ENCODE measurements at regions not wholly inside any gene's neighbourhood (a gene's known extent, or its start where the extent isn't known, plus 50 kb on each side); places are given as distances from the start of the nearest gene placed in this dataset.
"Not testable (repeated sequence)": the region's sequence is repeated elsewhere in the genome, so short reads cannot be mapped to it uniquely, and the experiment has no call there.

DNA sequence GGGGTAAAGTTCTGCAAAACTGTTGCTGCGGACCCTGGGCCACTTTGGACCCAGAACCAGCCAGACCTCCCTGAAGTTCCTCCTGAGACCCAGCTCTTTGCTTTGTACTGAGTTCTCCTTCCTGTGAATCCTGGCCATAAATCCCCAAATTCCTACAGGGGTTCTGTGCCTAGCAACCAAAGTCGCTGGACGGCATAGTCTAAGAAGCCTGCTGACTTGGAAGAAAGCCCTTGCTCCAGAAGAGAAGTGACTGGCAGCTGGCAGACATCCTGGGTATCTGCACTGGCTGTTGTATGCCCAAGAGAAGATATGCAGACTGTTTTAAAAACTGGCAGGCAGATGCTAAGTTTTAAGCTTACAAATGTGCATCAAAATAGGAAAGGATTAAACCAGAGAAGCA lies 99.9 kb upstream of the SLC24A4 start:
- Histone ChIP-seq H3K27ac (ENCODE audit: low read depth in 1 of 2, low read length in 1 of 2) (no peak overlapping the region), H3K9me3 (ENCODE audit: control insufficient read depth in 2 of 2, insufficient read depth in 1 of 2, low read length in 1 of 2) (no peaks in the 10 kb centered on the region), H3K27me3 (ENCODE audit: control insufficient read depth in 2 of 2, insufficient read depth in 1 of 2, low read length in 1 of 2) (peaks cover 0 to 3% of the 10 kb centered on the region in 2 donors), H3K4me3 (ENCODE audit: low read length in 2 of 2) (no peak overlapping the region), H3K4me1 (ENCODE audit: control insufficient read depth in 2 of 2, insufficient read depth in 2 of 2, low read length in 2 of 2) (no peaks in the 10 kb centered on the region), H3K36me3 (ENCODE audit: control insufficient read depth in 2 of 2, insufficient read depth in 2 of 2, low read length in 1 of 2) (no peaks in the 10 kb centered on the region)
- WGBS, result 72% methylated on average over 3 of the region's 3 CpGs
- no peak for DNase-seq (ENCODE audit: low read depth in 6 of 9, low spot score in 9 of 9)

DNA sequence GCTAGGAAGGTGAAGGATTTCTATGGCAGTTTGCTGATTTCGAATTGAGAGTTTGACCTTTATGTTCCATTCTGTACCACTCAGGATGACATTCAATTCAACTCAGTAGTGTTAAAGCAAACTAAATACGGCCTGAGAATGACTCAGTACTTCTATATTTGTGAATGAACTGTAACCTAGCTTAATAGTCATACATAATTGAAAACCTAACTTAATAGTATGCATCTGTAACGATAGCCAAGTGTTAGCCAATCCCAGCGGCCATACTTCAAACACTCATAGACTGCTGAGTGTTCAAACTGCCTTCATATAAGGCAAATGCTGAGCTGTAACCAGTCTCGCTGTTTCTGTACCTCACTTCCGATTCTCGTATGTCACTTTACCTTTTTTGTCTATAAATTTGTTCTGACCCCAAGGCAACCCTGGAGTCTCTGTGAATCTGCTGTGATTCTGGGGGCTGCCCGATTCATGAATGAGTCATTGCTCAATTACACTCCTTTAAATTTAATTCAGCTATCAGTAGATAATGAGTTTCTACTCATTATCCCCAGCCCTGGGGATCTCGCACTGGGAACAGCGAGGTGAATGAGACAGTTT lies 98.5 kb upstream of the SLC24A4 start:
- Histone ChIP-seq H3K4me3 (ENCODE audit: low read length in 2 of 2) (no peak overlapping the region), H3K9me3 (ENCODE audit: control insufficient read depth in 2 of 2, insufficient read depth in 1 of 2, low read length in 1 of 2) (no peaks in the 10 kb centered on the region), H3K27me3 (ENCODE audit: control insufficient read depth in 2 of 2, insufficient read depth in 1 of 2, low read length in 1 of 2) (peaks cover 0 to 3% of the 10 kb centered on the region in 2 donors), H3K36me3 (ENCODE audit: control insufficient read depth in 2 of 2, insufficient read depth in 2 of 2, low read length in 1 of 2) (no peaks in the 10 kb centered on the region), H3K4me1 (ENCODE audit: control insufficient read depth in 2 of 2, insufficient read depth in 2 of 2, low read length in 2 of 2) (no peaks in the 10 kb centered on the region), H3K27ac (ENCODE audit: low read depth in 1 of 2, low read length in 1 of 2) (no peak overlapping the region)
- WGBS, result 84% methylated on average over 10 of the region's 10 CpGs
- DNase-seq (ENCODE audit: low read depth in 6 of 9, low spot score in 9 of 9), result no peak

DNA sequence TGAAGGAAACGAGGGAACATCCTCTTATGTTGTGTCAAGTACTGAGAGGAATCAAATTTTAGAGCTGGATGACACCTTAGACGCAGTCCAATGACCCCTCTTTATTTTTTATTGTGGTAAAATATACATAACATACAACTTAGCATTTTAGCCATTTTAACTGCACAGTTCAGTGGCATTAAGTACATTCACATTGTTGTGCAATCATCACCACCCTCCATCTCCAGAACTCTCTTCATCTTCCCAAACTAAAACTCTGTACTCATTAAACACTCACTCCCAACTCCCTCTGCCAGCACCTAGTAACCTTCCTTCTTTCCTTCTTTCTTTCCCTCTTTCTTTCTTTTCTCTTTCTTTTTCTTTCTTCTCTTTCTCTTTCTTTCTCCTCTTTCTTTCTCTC lies 97.2 kb upstream of the SLC24A4 start:
- H3K27me3 ChIP-seq (ENCODE audit: control insufficient read depth in 2 of 2, insufficient read depth in 1 of 2, low read length in 1 of 2), result peaks cover 0 to 3% of the 10 kb centered on the region in 2 donors
- H3K36me3 ChIP-seq (ENCODE audit: control insufficient read depth in 2 of 2, insufficient read depth in 2 of 2, low read length in 1 of 2), result no peaks in the 10 kb centered on the region
- no peak overlapping the region for H3K4me3 ChIP-seq (ENCODE audit: low read length in 2 of 2)
- DNase-seq (ENCODE audit: low read depth in 6 of 9, low spot score in 9 of 9), result no peak
- WGBS, result 80% methylated on average over 2 of the region's 2 CpGs
- no peaks in the 10 kb centered on the region for H3K9me3 ChIP-seq (ENCODE audit: control insufficient read depth in 2 of 2, insufficient read depth in 1 of 2, low read length in 1 of 2)
- no peaks in the 10 kb centered on the region for H3K4me1 ChIP-seq (ENCODE audit: control insufficient read depth in 2 of 2, insufficient read depth in 2 of 2, low read length in 2 of 2)
- no peak overlapping the region for H3K27ac ChIP-seq (ENCODE audit: low read depth in 1 of 2, low read length in 1 of 2)

DNA sequence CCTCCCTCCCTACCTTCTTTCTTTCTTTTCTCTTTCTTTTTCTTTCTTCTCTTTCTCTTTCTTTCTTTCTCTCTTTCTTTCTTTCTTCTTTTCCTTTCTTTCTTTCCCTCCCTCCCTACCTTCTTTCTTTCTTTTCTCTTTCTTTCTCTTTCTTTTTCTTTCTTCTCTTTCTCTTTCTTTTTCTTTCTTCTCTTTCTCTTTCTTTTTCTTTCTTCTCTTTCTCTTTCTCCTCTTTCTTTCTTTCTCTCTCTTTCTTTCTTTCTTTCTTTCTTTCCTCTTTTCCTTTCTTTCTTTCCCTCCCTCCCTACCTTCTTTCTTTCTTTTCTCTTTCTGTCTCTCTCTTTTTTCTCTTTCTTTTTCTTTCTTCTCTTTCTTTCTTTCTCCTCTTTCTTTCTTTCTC lies 96.8 kb upstream of the SLC24A4 start:
- not testable (repeated sequence) for H3K4me3 ChIP-seq (ENCODE audit: low read length in 2 of 2); H3K27ac ChIP-seq (ENCODE audit: low read depth in 1 of 2, low read length in 1 of 2); H3K4me1 ChIP-seq (ENCODE audit: control insufficient read depth in 2 of 2, insufficient read depth in 2 of 2, low read length in 2 of 2); H3K36me3 ChIP-seq (ENCODE audit: control insufficient read depth in 2 of 2, insufficient read depth in 2 of 2, low read length in 1 of 2); H3K27me3 ChIP-seq (ENCODE audit: control insufficient read depth in 2 of 2, insufficient read depth in 1 of 2, low read length in 1 of 2); H3K9me3 ChIP-seq (ENCODE audit: control insufficient read depth in 2 of 2, insufficient read depth in 1 of 2, low read length in 1 of 2); DNase-seq (ENCODE audit: low read depth in 6 of 9, low spot score in 9 of 9)

DNA sequence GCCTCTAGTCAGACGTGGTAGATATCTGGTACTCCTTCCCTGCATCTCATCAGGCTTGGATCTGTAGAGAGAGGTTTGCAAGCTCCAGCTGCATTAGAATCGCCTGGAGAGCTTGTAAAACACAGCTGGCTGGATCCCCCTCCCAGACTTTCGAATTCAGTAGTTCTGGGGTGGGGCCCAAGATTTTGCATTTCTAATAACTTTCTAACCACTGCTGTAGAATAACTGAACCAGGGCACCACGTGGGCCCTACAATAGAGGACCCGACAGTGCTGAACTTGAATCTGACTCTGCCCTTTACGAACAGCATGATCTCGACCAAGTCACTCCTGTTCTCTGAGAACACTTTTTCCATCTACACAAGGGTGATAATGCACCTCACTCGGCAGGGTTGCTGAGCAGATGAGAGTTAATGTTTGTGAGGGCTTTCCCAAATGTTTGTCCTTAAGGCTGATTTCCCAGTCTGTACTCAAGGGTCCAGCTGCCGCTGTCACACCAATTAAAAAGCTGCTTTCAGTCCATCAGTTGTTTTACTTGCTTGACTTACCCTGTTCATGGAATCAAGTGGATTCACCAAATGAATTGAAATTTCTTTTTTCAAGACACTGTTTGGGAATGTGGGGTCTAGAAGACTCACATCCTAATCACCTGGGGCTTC lies 86.6 kb upstream of the SLC24A4 start:
- Histone ChIP-seq H3K27ac (ENCODE audit: low read depth in 1 of 2, low read length in 1 of 2) (no peak overlapping the region), H3K9me3 (ENCODE audit: control insufficient read depth in 2 of 2, insufficient read depth in 1 of 2, low read length in 1 of 2) (peaks cover 0 to 3% of the 10 kb centered on the region in 2 donors), H3K4me1 (ENCODE audit: control insufficient read depth in 2 of 2, insufficient read depth in 2 of 2, low read length in 2 of 2) (no peaks in the 10 kb centered on the region), H3K36me3 (ENCODE audit: control insufficient read depth in 2 of 2, insufficient read depth in 2 of 2, low read length in 1 of 2) (no peaks in the 10 kb centered on the region), H3K27me3 (ENCODE audit: control insufficient read depth in 2 of 2, insufficient read depth in 1 of 2, low read length in 1 of 2) (no peaks in the 10 kb centered on the region), H3K4me3 (ENCODE audit: low read length in 2 of 2) (no peak overlapping the region)
- WGBS, result 89% methylated on average over 9 of the region's 9 CpGs
- DNase-seq (ENCODE audit: low read depth in 6 of 9, low spot score in 9 of 9), result no peak

DNA sequence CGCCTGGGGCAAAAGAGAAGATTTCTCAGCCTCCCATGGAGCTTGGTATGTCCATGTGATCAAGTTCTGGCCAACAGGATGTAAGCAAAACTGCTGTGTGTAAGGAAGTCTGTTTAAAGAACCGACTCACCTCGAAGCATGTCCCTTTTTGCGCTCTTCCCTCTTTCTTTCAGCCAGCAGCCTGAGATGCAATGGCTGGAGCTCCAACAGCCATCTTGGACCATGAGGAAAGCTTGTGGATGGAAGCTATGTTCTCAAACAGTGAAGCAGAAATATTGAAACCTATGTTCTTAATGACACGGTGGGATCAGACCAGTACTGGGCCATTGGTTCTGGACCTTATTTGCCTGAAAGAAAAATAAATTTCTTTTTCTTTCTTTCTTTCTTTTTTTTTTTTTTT lies 82.3 kb upstream of the SLC24A4 start:
- no peaks in the 10 kb centered on the region for H3K36me3 ChIP-seq (ENCODE audit: control insufficient read depth in 2 of 2, insufficient read depth in 2 of 2, low read length in 1 of 2)
- 97% methylated on average over 5 of the region's 5 CpGs for WGBS
- no peak overlapping the region for H3K27ac ChIP-seq (ENCODE audit: low read depth in 1 of 2, low read length in 1 of 2)
- no peak overlapping the region for H3K4me3 ChIP-seq (ENCODE audit: low read length in 2 of 2)
- DNase-seq (ENCODE audit: low read depth in 6 of 9, low spot score in 9 of 9), result no peak
- no peaks in the 10 kb centered on the region for H3K4me1 ChIP-seq (ENCODE audit: control insufficient read depth in 2 of 2, insufficient read depth in 2 of 2, low read length in 2 of 2)
- H3K27me3 ChIP-seq (ENCODE audit: control insufficient read depth in 2 of 2, insufficient read depth in 1 of 2, low read length in 1 of 2), result no peaks in the 10 kb centered on the region
- H3K9me3 ChIP-seq (ENCODE audit: control insufficient read depth in 2 of 2, insufficient read depth in 1 of 2, low read length in 1 of 2), result peaks cover 0 to 16% of the 10 kb centered on the region in 2 donors

DNA sequence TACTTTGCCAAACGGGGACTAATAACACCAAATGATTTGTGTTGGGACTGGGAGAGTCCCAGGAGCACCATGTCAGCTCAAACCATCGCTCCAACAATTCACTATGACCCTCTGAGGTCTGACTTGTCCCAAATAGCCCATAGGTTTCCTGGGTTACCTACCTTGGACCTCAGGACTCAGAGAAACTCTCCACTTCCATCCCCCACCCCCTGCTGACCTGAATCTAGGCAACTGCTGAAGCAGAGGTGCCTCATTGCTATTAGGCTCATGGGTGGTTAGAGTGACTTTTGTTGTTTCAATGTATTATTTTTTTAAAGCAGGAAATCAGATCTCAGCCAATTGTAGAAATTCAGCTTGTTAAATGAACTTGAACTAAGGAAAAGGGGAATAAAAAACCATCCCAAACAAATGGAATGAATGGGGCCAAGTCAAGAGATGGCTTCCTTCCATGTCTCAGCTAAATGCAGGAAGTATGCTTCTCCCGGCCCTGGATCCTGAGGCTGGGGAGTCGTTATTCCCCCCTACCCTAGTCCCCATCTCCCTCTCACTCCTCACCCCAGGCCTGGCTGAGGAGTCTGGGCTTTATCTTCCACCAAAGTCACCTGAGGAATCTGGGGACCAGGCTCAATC lies 80.9 kb upstream of the SLC24A4 start:
- H3K27me3 ChIP-seq (ENCODE audit: control insufficient read depth in 2 of 2, insufficient read depth in 1 of 2, low read length in 1 of 2), result no peaks in the 10 kb centered on the region
- H3K4me3 ChIP-seq (ENCODE audit: low read length in 2 of 2), result no peak overlapping the region
- H3K4me1 ChIP-seq (ENCODE audit: control insufficient read depth in 2 of 2, insufficient read depth in 2 of 2, low read length in 2 of 2), result no peaks in the 10 kb centered on the region
- WGBS, result 84% methylated on average over 4 of the region's 4 CpGs
- no peak overlapping the region for H3K27ac ChIP-seq (ENCODE audit: low read depth in 1 of 2, low read length in 1 of 2)
- no peaks in the 10 kb centered on the region for H3K36me3 ChIP-seq (ENCODE audit: control insufficient read depth in 2 of 2, insufficient read depth in 2 of 2, low read length in 1 of 2)
- DNase-seq (ENCODE audit: low read depth in 6 of 9, low spot score in 9 of 9), result no peak
- H3K9me3 ChIP-seq (ENCODE audit: control insufficient read depth in 2 of 2, insufficient read depth in 1 of 2, low read length in 1 of 2), result peaks cover 0 to 20% of the 10 kb centered on the region in 2 donors

DNA sequence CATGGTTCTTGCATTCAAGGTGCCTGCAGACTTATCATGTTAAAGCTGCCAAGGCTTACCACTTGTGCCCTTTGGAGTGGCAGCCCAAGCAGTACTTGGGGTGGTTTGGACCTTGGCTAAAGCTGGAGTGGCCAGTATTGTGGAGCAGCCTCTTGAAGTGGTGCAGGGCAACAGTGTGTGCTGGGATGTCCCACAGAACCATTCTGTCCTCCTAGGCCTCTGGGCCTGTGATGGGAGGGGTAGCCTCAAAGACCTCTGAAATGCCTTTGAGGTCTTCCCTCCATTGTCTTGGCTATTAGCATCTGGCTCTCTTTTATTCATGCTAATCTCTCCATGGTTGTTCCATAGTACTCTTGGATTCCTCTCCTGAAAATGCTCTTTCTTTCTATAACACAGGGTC lies 78.2 kb upstream of the SLC24A4 start:
- Histone ChIP-seq H3K27ac (ENCODE audit: low read depth in 1 of 2, low read length in 1 of 2) (no peak overlapping the region), H3K4me3 (ENCODE audit: low read length in 2 of 2) (no peak overlapping the region), H3K27me3 (ENCODE audit: control insufficient read depth in 2 of 2, insufficient read depth in 1 of 2, low read length in 1 of 2) (peaks cover 0 to 2% of the 10 kb centered on the region in 2 donors), H3K4me1 (ENCODE audit: control insufficient read depth in 2 of 2, insufficient read depth in 2 of 2, low read length in 2 of 2) (no peaks in the 10 kb centered on the region), H3K36me3 (ENCODE audit: control insufficient read depth in 2 of 2, insufficient read depth in 2 of 2, low read length in 1 of 2) (no peaks in the 10 kb centered on the region), H3K9me3 (ENCODE audit: control insufficient read depth in 2 of 2, insufficient read depth in 1 of 2, low read length in 1 of 2) (peaks cover 0 to 20% of the 10 kb centered on the region in 2 donors)
- DNase-seq (ENCODE audit: low read depth in 6 of 9, low spot score in 9 of 9), result no peak

DNA sequence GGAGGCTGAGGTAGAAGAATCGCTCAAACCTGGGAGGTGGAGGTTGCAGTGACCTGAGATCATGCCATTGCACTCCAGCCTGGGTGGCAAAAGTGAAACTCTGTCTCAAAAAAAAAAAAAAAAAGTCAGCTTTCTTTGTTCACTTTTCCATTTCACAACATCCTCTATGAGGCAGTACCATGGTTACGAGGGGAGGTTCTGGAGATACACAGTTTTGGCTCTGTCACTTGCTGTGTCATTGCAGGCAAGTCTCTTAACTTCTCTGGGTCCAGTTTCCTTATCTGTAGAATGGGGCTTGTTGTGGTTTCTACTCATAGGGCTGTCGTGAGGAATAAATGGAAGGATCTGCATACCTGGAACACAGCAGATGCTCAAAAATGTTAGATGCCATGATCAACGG lies 75.6 kb upstream of the SLC24A4 start:
- H3K27ac ChIP-seq (ENCODE audit: low read depth in 1 of 2, low read length in 1 of 2), result no peak overlapping the region
- WGBS, result 85% methylated on average over 4 of the region's 4 CpGs
- no peak overlapping the region for H3K4me3 ChIP-seq (ENCODE audit: low read length in 2 of 2)

More for the DNA sequence above, 75.6 kb upstream of the SLC24A4 start:
- DNase-seq (ENCODE audit: low read depth in 6 of 9, low spot score in 9 of 9), result no peak
- Histone ChIP-seq H3K9me3 (ENCODE audit: control insufficient read depth in 2 of 2, insufficient read depth in 1 of 2, low read length in 1 of 2) (peaks cover 0 to 15% of the 10 kb centered on the region in 2 donors), H3K27me3 (ENCODE audit: control insufficient read depth in 2 of 2, insufficient read depth in 1 of 2, low read length in 1 of 2) (peaks cover 0 to 14% of the 10 kb centered on the region in 2 donors), H3K36me3 (ENCODE audit: control insufficient read depth in 2 of 2, insufficient read depth in 2 of 2, low read length in 1 of 2) (no peaks in the 10 kb centered on the region), H3K4me1 (ENCODE audit: control insufficient read depth in 2 of 2, insufficient read depth in 2 of 2, low read length in 2 of 2) (no peaks in the 10 kb centered on the region)

Data from thymus (tissue), 11 donors.